ENCODE measurements at regions not wholly inside any gene's neighbourhood (a gene's known extent, or its start where the extent isn't known, plus 50 kb on each side); places are given as distances from the start of the nearest gene placed in this dataset.

GRCh38 chr15:19992428-19992827 is 549.2 kb downstream of the GOLGA6L6 start:
- TF ChIP-seq CTCF (IDR thresholded peaks at IDR 0.05) (no peak), POLR2AphosphoS5 (IDR thresholded peaks at IDR 0.05; ENCODE audit: low read depth, low read length) (no peak), SIN3A (IDR thresholded peaks at IDR 0.05; ENCODE audit: borderline replicate concordance, insufficient read depth, low read depth, low read length) (no peak), REST (IDR thresholded peaks at IDR 0.05; ENCODE audit: insufficient read depth in 1 of 2, low read depth in 2 of 2, low read length in 1 of 2) (no peak)

Measured in Panc1 (cell line).